ENCODE measurements at regions not wholly inside any gene's neighbourhood (a gene's known extent, or its start where the extent isn't known, plus 50 kb on each side); places are given as distances from the start of the nearest gene placed in this dataset.

GRCh38 chr3:72012363-72012762, 227.4 kb upstream of the PROK2 start:
- TF ChIP-seq CTCF (IDR thresholded peaks at IDR 0.05; ENCODE audit: borderline replicate concordance, insufficient read depth, low read depth, low read length), result no peak
- H3K4me3 ChIP-seq (ENCODE audit: low read depth, low read length), result no peak overlapping the region

- H3K4me3 ChIP-seq (ENCODE audit: low read depth, low read length), result no peak overlapping the region
- no peak for TF ChIP-seq CTCF (IDR thresholded peaks at IDR 0.05; ENCODE audit: borderline replicate concordance, insufficient read depth, low read depth, low read length)
These were observed 226.5 kb upstream of the PROK2 start for GRCh38 chr3:72011485-72011884.

- H3K4me3 ChIP-seq (ENCODE audit: low read depth, low read length), result no peak overlapping the region
- no peak for TF ChIP-seq CTCF (IDR thresholded peaks at IDR 0.05; ENCODE audit: borderline replicate concordance, insufficient read depth, low read depth, low read length)
These were observed 225.0 kb upstream of the PROK2 start for GRCh38 chr3:72009851-72010443.

- H3K4me3 ChIP-seq (ENCODE audit: low read depth, low read length), result no peak overlapping the region
- no peak for TF ChIP-seq CTCF (IDR thresholded peaks at IDR 0.05; ENCODE audit: borderline replicate concordance, insufficient read depth, low read depth, low read length)
These were observed 223.5 kb upstream of the PROK2 start for GRCh38 chr3:72008226-72008996.

GRCh38 chr3:72006631-72007556, 221.9 kb upstream of the PROK2 start:
- no peak overlapping the region for H3K4me3 ChIP-seq (ENCODE audit: low read depth, low read length)
- TF ChIP-seq CTCF (IDR thresholded peaks at IDR 0.05; ENCODE audit: borderline replicate concordance, insufficient read depth, low read depth, low read length), result no peak

- H3K4me3 ChIP-seq (ENCODE audit: low read depth, low read length), result no peak overlapping the region
- TF ChIP-seq CTCF (IDR thresholded peaks at IDR 0.05; ENCODE audit: borderline replicate concordance, insufficient read depth, low read depth, low read length), result no peak
These were observed 219.9 kb upstream of the PROK2 start for GRCh38 chr3:72004749-72005292.

All from GM12875 (cell line).